SH-SY5Y (cell line): ENCODE measurements at regions not wholly inside any gene's neighbourhood (a gene's known extent, or its start where the extent isn't known, plus 50 kb on each side); places are given as distances from the start of the nearest gene placed in this dataset.

Experiments used
- GATA2 ChIP-seq: IDR thresholded peaks from 2 replicates; pipeline ENCODE4 v1.6.1; 2011; ENCODE audit warnings: mild to moderate bottlenecking, low read depth, low read length
- GATA3 ChIP-seq: IDR thresholded peaks from 2 replicates; pipeline ENCODE4 v1.6.1; 2011; ENCODE audit warnings: low read depth, mild to moderate bottlenecking, low read length, moderate library complexity

GRCh38 chr2:206858687-206859329 lies 80.5 kb upstream of the CPO start:
- TF ChIP-seq GATA2 (no peak), GATA3 (no peak)
